ENCODE measurements at regions not wholly inside any gene's neighbourhood (a gene's known extent, or its start where the extent isn't known, plus 50 kb on each side); places are given as distances from the start of the nearest gene placed in this dataset.
"Not testable (repeated sequence)": the region's sequence is repeated elsewhere in the genome, so short reads cannot be mapped to it uniquely, and the experiment has no call there.

DNA sequence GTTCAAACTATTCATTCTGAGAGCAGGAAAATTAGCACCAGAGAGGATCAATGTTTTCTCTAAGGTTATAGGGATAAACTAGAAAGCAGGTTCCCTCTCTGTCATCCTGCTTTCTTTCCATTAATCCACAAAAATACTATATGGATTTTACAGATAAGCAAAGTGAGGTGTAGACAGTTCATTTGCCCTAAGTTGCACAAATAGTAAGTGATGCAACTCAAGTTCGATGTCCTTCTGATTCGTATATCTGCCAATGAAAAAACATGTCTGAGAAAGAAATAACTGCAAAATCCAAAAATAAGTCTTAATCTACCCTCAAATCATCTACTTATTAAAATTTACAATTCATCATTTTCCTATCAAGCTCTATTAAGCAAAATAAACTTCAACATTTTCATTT, 254.6 kb upstream of the USP15 start:
- no peaks in the 10 kb centered on the region for H3K4me1 Mint-ChIP-seq (ENCODE audit: unreplicated experiment)
- TF ChIP-seq, protein P1, sequence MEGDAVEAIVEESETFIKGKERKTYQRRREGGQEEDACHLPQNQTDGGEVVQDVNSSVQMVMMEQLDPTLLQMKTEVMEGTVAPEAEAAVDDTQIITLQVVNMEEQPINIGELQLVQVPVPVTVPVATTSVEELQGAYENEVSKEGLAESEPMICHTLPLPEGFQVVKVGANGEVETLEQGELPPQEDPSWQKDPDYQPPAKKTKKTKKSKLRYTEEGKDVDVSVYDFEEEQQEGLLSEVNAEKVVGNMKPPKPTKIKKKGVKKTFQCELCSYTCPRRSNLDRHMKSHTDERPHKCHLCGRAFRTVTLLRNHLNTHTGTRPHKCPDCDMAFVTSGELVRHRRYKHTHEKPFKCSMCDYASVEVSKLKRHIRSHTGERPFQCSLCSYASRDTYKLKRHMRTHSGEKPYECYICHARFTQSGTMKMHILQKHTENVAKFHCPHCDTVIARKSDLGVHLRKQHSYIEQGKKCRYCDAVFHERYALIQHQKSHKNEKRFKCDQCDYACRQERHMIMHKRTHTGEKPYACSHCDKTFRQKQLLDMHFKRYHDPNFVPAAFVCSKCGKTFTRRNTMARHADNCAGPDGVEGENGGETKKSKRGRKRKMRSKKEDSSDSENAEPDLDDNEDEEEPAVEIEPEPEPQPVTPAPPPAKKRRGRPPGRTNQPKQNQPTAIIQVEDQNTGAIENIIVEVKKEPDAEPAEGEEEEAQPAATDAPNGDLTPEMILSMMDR (IDR thresholded peaks at IDR 0.05; ENCODE audit: unreplicated experiment), result no peak
- H3K27ac Mint-ChIP-seq (ENCODE audit: unreplicated experiment), result no peak overlapping the region
- no peak for DNase-seq (ENCODE audit: low spot score)
- H3K9me3 Mint-ChIP-seq (ENCODE audit: unreplicated experiment), result no peaks in the 10 kb centered on the region
- H3K36me3 Mint-ChIP-seq (ENCODE audit: low read depth, unreplicated experiment), result no peaks in the 10 kb centered on the region
- no peak overlapping the region for H3K4me3 Mint-ChIP-seq (ENCODE audit: unreplicated experiment)
- no peaks in the 10 kb centered on the region for H3K27me3 Mint-ChIP-seq (ENCODE audit: unreplicated experiment)

DNA sequence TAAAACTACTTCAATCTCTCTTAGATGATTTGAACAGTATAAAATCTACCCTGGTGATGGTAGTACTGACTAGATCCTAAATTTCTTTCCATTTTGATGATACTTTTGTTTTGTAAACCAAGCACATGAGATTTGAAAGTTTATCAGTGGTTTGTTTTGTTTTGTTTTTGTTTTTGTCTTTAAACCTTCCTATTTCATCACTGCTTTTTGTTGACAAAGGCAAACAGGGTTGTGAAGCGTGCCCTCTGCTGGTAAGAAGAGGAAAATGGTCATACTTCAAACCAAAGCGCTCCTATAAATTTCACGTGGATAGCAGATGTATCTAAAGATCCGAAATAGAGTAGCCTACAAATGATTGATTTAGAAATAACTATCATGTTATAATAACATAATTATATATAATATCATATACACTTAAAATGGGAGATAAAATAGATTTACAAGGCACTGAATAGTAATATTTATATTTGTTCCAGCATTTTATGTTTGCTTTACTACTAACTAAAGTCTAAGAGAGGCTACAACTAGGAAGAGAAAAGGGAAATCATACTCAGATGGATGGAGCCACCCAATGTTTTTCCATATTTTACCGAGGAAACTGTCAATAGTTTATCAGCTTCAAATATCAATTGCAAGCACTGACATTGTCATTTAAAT, 254.0 kb upstream of the USP15 start:
- peaks cover 2% of the 10 kb centered on the region for H3K27me3 Mint-ChIP-seq (ENCODE audit: unreplicated experiment)
- DNase-seq (ENCODE audit: low spot score), result peak; percentile 32
- H3K36me3 Mint-ChIP-seq (ENCODE audit: low read depth, unreplicated experiment), result no peaks in the 10 kb centered on the region
- no peak overlapping the region for H3K4me3 Mint-ChIP-seq (ENCODE audit: unreplicated experiment)
- no peak overlapping the region for H3K27ac Mint-ChIP-seq (ENCODE audit: unreplicated experiment)
- TF ChIP-seq, protein P1 (IDR thresholded peaks at IDR 0.05; ENCODE audit: unreplicated experiment), result peak; percentile 67
- no peaks in the 10 kb centered on the region for H3K9me3 Mint-ChIP-seq (ENCODE audit: unreplicated experiment)
- H3K4me1 Mint-ChIP-seq (ENCODE audit: unreplicated experiment), result no peaks in the 10 kb centered on the region

DNA sequence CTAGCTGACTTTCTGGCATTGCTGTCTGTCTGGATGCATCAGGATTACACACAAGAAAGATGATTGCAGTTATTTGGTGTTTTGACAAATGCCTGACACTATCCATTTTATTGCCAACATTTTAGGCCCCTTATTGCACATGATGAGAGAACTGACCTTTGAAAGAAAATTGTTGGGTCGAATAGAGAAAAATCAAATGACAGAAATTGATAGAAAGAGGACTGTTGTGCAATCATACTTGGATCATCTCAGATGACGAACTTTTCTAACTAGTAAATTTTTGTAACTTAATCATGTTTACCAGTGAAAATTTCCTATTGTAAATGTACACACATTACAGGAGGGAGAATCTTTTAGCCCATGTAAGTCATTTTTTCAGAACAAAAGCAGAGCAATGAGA, 251.5 kb upstream of the USP15 start:
- Mint-ChIP-seq H3K9me3 (ENCODE audit: unreplicated experiment) (no peaks in the 10 kb centered on the region), H3K27ac (ENCODE audit: unreplicated experiment) (no peak overlapping the region), H3K27me3 (ENCODE audit: unreplicated experiment) (peaks cover 2% of the 10 kb centered on the region), H3K36me3 (ENCODE audit: low read depth, unreplicated experiment) (no peaks in the 10 kb centered on the region), H3K4me1 (ENCODE audit: unreplicated experiment) (no peaks in the 10 kb centered on the region), H3K4me3 (ENCODE audit: unreplicated experiment) (no peak overlapping the region)
- TF ChIP-seq, protein P1 (IDR thresholded peaks at IDR 0.05; ENCODE audit: unreplicated experiment), result no peak
- DNase-seq (ENCODE audit: low spot score), result no peak

DNA sequence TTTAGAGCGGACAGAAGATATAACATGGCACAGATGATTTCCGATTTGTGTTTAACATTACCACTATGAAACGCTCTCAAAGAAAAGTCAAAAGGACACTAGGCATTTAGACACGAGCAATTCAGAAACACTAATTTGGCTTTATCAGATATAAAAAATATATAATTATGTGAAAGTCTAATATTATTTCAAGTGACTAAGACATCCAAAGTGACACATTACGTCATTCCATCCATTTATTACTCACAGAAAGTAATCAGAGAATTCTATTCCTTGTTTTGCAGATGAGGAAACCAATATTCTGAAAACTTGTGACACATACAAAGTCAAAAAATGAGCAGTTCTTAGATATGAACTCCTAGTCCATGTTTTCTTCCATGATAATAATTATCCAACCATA, 250.8 kb upstream of the USP15 start:
- no peaks in the 10 kb centered on the region for H3K36me3 Mint-ChIP-seq (ENCODE audit: low read depth, unreplicated experiment)

DNA sequence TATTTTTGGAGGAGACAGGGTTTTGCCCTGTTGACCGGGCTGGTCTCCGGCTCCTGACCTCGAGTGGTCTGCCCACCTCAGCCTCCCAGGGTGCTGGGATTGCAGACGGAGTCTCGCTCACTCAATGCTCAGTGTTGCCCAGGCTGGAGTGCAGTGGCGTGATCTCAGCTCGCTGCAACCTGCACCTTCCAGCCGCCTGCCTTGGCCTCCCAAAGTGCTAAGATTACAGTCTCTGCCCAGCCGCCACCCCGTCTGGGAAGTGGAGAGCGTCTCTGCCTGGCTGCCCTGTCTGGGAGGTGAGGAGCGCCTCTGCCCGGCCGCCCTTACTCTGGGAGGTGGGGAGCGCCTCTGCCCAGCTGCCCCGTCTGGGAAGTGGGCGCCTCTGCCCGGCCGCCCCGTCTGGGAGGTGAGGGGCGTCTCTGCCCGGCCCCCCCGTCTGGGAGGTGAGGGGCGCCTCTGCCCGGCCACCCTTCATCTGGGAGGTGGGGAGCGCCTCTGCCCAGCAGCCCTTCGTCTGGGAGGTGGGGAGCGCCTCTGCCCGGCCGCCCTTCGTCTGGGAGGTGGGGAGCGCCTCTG, 249.8 kb upstream of the USP15 start:
- not testable (repeated sequence) for H3K9me3 Mint-ChIP-seq (ENCODE audit: unreplicated experiment); DNase-seq (ENCODE audit: low spot score); H3K36me3 Mint-ChIP-seq (ENCODE audit: low read depth, unreplicated experiment); H3K27ac Mint-ChIP-seq (ENCODE audit: unreplicated experiment); H3K4me1 Mint-ChIP-seq (ENCODE audit: unreplicated experiment); H3K4me3 Mint-ChIP-seq (ENCODE audit: unreplicated experiment); H3K27me3 Mint-ChIP-seq (ENCODE audit: unreplicated experiment)

More for the DNA sequence above, 250.8 kb upstream of the USP15 start:
- H3K9me3 Mint-ChIP-seq (ENCODE audit: unreplicated experiment), result no peaks in the 10 kb centered on the region
- no peak overlapping the region for H3K27ac Mint-ChIP-seq (ENCODE audit: unreplicated experiment)
- H3K4me1 Mint-ChIP-seq (ENCODE audit: unreplicated experiment), result no peaks in the 10 kb centered on the region
- TF ChIP-seq, protein P1 (IDR thresholded peaks at IDR 0.05; ENCODE audit: unreplicated experiment), result no peak
- peaks cover 2% of the 10 kb centered on the region for H3K27me3 Mint-ChIP-seq (ENCODE audit: unreplicated experiment)
- H3K4me3 Mint-ChIP-seq (ENCODE audit: unreplicated experiment), result no peak overlapping the region
- DNase-seq (ENCODE audit: low spot score), result no peak

DNA sequence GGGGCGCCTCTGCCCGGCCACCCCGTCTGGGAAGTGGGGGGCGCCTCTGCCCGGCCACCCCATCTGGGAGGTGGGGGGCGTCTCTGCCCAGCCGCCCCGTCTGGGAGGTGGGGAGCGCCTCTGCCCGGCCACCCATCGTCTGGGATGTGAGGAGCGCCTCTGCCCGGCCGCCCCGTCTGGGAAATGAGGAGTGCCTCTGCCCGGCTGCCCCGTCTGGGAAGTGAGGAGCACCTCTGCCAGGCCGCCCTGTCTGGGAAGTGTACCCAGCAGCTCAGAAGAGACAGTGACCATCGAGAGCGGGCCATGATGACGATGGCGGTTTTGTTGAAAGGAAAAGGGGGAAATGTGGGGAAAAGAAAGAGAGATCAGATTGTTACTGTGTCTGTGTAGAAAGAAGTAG, 249.2 kb upstream of the USP15 start:
- not testable (repeated sequence) for H3K9me3 Mint-ChIP-seq (ENCODE audit: unreplicated experiment); H3K27me3 Mint-ChIP-seq (ENCODE audit: unreplicated experiment); H3K4me1 Mint-ChIP-seq (ENCODE audit: unreplicated experiment); H3K27ac Mint-ChIP-seq (ENCODE audit: unreplicated experiment); H3K4me3 Mint-ChIP-seq (ENCODE audit: unreplicated experiment); DNase-seq (ENCODE audit: low spot score); H3K36me3 Mint-ChIP-seq (ENCODE audit: low read depth, unreplicated experiment)

Measured in endothelial cell (in vitro differentiated cells).